Endothelial cell of umbilical vein (primary cell): ENCODE measurements at regions not wholly inside any gene's neighbourhood (a gene's known extent, or its start where the extent isn't known, plus 50 kb on each side); places are given as distances from the start of the nearest gene placed in this dataset.

Experiments used
- CTCF ChIP-seq, 2 donors: IDR thresholded peaks; 1 replicate in 1 of 2; 2 replicates in 1 of 2; pipeline ENCODE4 v1.5.1; 2011; ENCODE audit warnings: low read length in 2 of 2, mild to moderate bottlenecking in 2 of 2, moderate library complexity in 2 of 2, control low read depth in 1 of 2, inconsistent platforms in 1 of 2, low read depth in 1 of 2; ENCODE audit not compliant: insufficient read depth in 1 of 2; ENCODE audit errors: extremely low read depth in 1 of 2
- EZH2 ChIP-seq: IDR thresholded peaks from 2 replicates; pipeline ENCODE4 v1.6.1; 2012; ENCODE audit warnings: borderline replicate concordance, low read depth, mild to moderate bottlenecking, moderate library complexity, low read length, inconsistent platforms; ENCODE audit not compliant: severe bottlenecking
- MAX ChIP-seq: IDR thresholded peaks from 2 replicates; pipeline ENCODE4 v1.6.1; 2011; ENCODE audit not compliant: insufficient read depth, insufficient read length
- POLR2A ChIP-seq: IDR thresholded peaks from 2 replicates; pipeline ENCODE4 v1.6.1; 2012; ENCODE audit warnings: low read depth, mild to moderate bottlenecking, control low read depth, low read length

GRCh38 chr2:219718066-219718465, 90.6 kb downstream of the SLC4A3 start:
- TF ChIP-seq CTCF (IDR thresholded peaks at IDR 0.05; ENCODE audit: extremely low read depth in 1 of 2, insufficient read depth in 1 of 2, low read depth in 1 of 2, low read length in 2 of 2): no peak
- no peak for TF ChIP-seq POLR2A
- no peak for TF ChIP-seq MAX
- TF ChIP-seq EZH2: no peak
